ENCODE measurements at regions not wholly inside any gene's neighbourhood (a gene's known extent, or its start where the extent isn't known, plus 50 kb on each side); places are given as distances from the start of the nearest gene placed in this dataset.
A peak's percentile ranks its signal among the peaks of the same experiment; 100 is the strongest.

GRCh38 chrX:30504309-30504708 lies 73.3 kb downstream of the TASL start:
- DNase-seq: peak; percentile 4 to 6
- no peaks in the 10 kb centered on the region for H3K27me3 ChIP-seq (ENCODE audit: control insufficient read depth, insufficient read depth, low read length)
- WGBS (ENCODE audit: insufficient coverage, low lambda C conversion rate): 0% methylated on average over 2 of the region's 2 CpGs
- H3K4me1 ChIP-seq (ENCODE audit: control insufficient read depth, insufficient read depth, low read length): no peaks in the 10 kb centered on the region
- H3K4me3 ChIP-seq (ENCODE audit: low read length): no peak overlapping the region
- H3K9me3 ChIP-seq (ENCODE audit: control insufficient read depth, low read depth, low read length): no peaks in the 10 kb centered on the region
- H3K36me3 ChIP-seq (ENCODE audit: control insufficient read depth, insufficient read depth, low read length): no peaks in the 10 kb centered on the region
- H3K27ac ChIP-seq (ENCODE audit: low read length): no peak overlapping the region

- Histone ChIP-seq H3K9me3 (ENCODE audit: control insufficient read depth, low read depth, low read length) (no peaks in the 10 kb centered on the region), H3K36me3 (ENCODE audit: control insufficient read depth, insufficient read depth, low read length) (no peaks in the 10 kb centered on the region), H3K4me1 (ENCODE audit: control insufficient read depth, insufficient read depth, low read length) (no peaks in the 10 kb centered on the region), H3K4me3 (ENCODE audit: low read length) (no peak overlapping the region), H3K27me3 (ENCODE audit: control insufficient read depth, insufficient read depth, low read length) (no peaks in the 10 kb centered on the region), H3K27ac (ENCODE audit: low read length) (no peak overlapping the region)
- DNase-seq: no peak
- WGBS (ENCODE audit: insufficient coverage, low lambda C conversion rate): 71% methylated on average over 1 of the region's 1 CpG
These were observed 82.1 kb downstream of the TASL start for GRCh38 chrX:30495468-30495867.

GRCh38 chrX:30493348-30493747 lies 84.2 kb downstream of the TASL start:
- H3K36me3 ChIP-seq (ENCODE audit: control insufficient read depth, insufficient read depth, low read length): no peaks in the 10 kb centered on the region
- no peaks in the 10 kb centered on the region for H3K27me3 ChIP-seq (ENCODE audit: control insufficient read depth, insufficient read depth, low read length)
- no CpG with 5 or more reads among the region's 1 CpG for WGBS (ENCODE audit: insufficient coverage, low lambda C conversion rate)

GRCh38 chrX:30489323-30489722 lies 88.2 kb downstream of the TASL start:
- no peaks in the 10 kb centered on the region for H3K4me1 ChIP-seq (ENCODE audit: control insufficient read depth, insufficient read depth, low read length)
- WGBS (ENCODE audit: insufficient coverage, low lambda C conversion rate): no CpG with 5 or more reads among the region's 2 CpGs
- DNase-seq: no peak

More at GRCh38 chrX:30493348-30493747, 84.2 kb downstream of the TASL start:
- DNase-seq: no peak
- Histone ChIP-seq H3K27ac (ENCODE audit: low read length) (no peak overlapping the region), H3K4me3 (ENCODE audit: low read length) (no peak overlapping the region), H3K9me3 (ENCODE audit: control insufficient read depth, low read depth, low read length) (no peaks in the 10 kb centered on the region), H3K4me1 (ENCODE audit: control insufficient read depth, insufficient read depth, low read length) (no peaks in the 10 kb centered on the region)

GRCh38 chrX:30488092-30488491 lies 89.5 kb downstream of the TASL start:
- Histone ChIP-seq H3K36me3 (ENCODE audit: control insufficient read depth, insufficient read depth, low read length) (no peaks in the 10 kb centered on the region), H3K9me3 (ENCODE audit: control insufficient read depth, low read depth, low read length) (no peaks in the 10 kb centered on the region), H3K4me3 (ENCODE audit: low read length) (no peak overlapping the region), H3K27ac (ENCODE audit: low read length) (no peak overlapping the region), H3K27me3 (ENCODE audit: control insufficient read depth, insufficient read depth, low read length) (no peaks in the 10 kb centered on the region), H3K4me1 (ENCODE audit: control insufficient read depth, insufficient read depth, low read length) (no peaks in the 10 kb centered on the region)
- no CpG with 5 or more reads among the region's 3 CpGs for WGBS (ENCODE audit: insufficient coverage, low lambda C conversion rate)
- no peak for DNase-seq

More at GRCh38 chrX:30489323-30489722, 88.2 kb downstream of the TASL start:
- Histone ChIP-seq H3K9me3 (ENCODE audit: control insufficient read depth, low read depth, low read length) (no peaks in the 10 kb centered on the region), H3K36me3 (ENCODE audit: control insufficient read depth, insufficient read depth, low read length) (no peaks in the 10 kb centered on the region), H3K27me3 (ENCODE audit: control insufficient read depth, insufficient read depth, low read length) (no peaks in the 10 kb centered on the region), H3K27ac (ENCODE audit: low read length) (no peak overlapping the region), H3K4me3 (ENCODE audit: low read length) (no peak overlapping the region)

- no peak for DNase-seq
- H3K27ac ChIP-seq (ENCODE audit: low read length): no peak overlapping the region
These were observed 93.6 kb downstream of the TASL start for GRCh38 chrX:30483996-30484395.

GRCh38 chrX:30468471-30468870 lies 109.1 kb downstream of the TASL start:
- Histone ChIP-seq H3K36me3 (ENCODE audit: control insufficient read depth, insufficient read depth, low read length) (no peaks in the 10 kb centered on the region), H3K27ac (ENCODE audit: low read length) (no peak overlapping the region), H3K27me3 (ENCODE audit: control insufficient read depth, insufficient read depth, low read length) (no peaks in the 10 kb centered on the region), H3K4me3 (ENCODE audit: low read length) (no peak overlapping the region), H3K9me3 (ENCODE audit: control insufficient read depth, low read depth, low read length) (no peaks in the 10 kb centered on the region), H3K4me1 (ENCODE audit: control insufficient read depth, insufficient read depth, low read length) (no peaks in the 10 kb centered on the region)
- no peak for DNase-seq
- WGBS (ENCODE audit: insufficient coverage, low lambda C conversion rate): 100% methylated on average over 1 of the region's 3 CpGs

More at GRCh38 chrX:30483996-30484395, 93.6 kb downstream of the TASL start:
- no peaks in the 10 kb centered on the region for H3K36me3 ChIP-seq (ENCODE audit: control insufficient read depth, insufficient read depth, low read length)
- no CpG with 5 or more reads among the region's 2 CpGs for WGBS (ENCODE audit: insufficient coverage, low lambda C conversion rate)
- H3K4me1 ChIP-seq (ENCODE audit: control insufficient read depth, insufficient read depth, low read length): no peaks in the 10 kb centered on the region
- H3K4me3 ChIP-seq (ENCODE audit: low read length): no peak overlapping the region
- H3K9me3 ChIP-seq (ENCODE audit: control insufficient read depth, low read depth, low read length): no peaks in the 10 kb centered on the region
- no peaks in the 10 kb centered on the region for H3K27me3 ChIP-seq (ENCODE audit: control insufficient read depth, insufficient read depth, low read length)
